Stomach (tissue), 4 donors: ENCODE measurements at regions not wholly inside any gene's neighbourhood (a gene's known extent, or its start where the extent isn't known, plus 50 kb on each side); places are given as distances from the start of the nearest gene placed in this dataset.

ENCODE experiments used
- CTCF ChIP-seq, 7 experiments: fragments of 450-650 bp in 4 of 7; fragments of 200-600 bp in 3 of 7; sonication (generic) in 3 of 7; IDR thresholded peaks; one replicate each; pipeline ENCODE4 v1.5.1; 2016 to 2019; ENCODE audit warnings: antibody characterized with exemption in 7 of 7, control low read depth in 2 of 7, mild to moderate bottlenecking in 1 of 7
- EP300 ChIP-seq: sonication (generic); formaldehyde crosslinking; IDR thresholded peaks from one replicate; pipeline ENCODE4 v1.6.1; 2017; ENCODE audit warnings: antibody characterized with exemption
- POLR2A ChIP-seq, 4 donors: fragments of 450-650 bp; IDR thresholded peaks; one replicate each; pipeline ENCODE4 v1.6.1; 2016; ENCODE audit warnings: antibody characterized with exemption in 4 of 4, control low read depth in 2 of 4, mild to moderate bottlenecking in 1 of 4, moderate library complexity in 1 of 4

GRCh38 chr7:109879287-109879828, 1211.6 kb upstream of the LRRN3 start:
- TF ChIP-seq CTCF (IDR thresholded peaks at IDR 0.05): no peak
- no peak for TF ChIP-seq POLR2A (IDR thresholded peaks at IDR 0.05)
- TF ChIP-seq EP300: no peak
